Inflammatory macrophage treated with lipopolysaccharide for 4 hours (primary cell): ENCODE measurements at regions not wholly inside any gene's neighbourhood (a gene's known extent, or its start where the extent isn't known, plus 50 kb on each side); places are given as distances from the start of the nearest gene placed in this dataset.

Experiments used
- DNase-seq: peaks from one replicate; pipeline ENCODE4 v3.0.0-alpha.2; 2020

- peak; percentile 63 for DNase-seq
These were observed 158.1 kb upstream of the MTNR1B start for GRCh38 chr11:92811341-92811740.

DNA sequence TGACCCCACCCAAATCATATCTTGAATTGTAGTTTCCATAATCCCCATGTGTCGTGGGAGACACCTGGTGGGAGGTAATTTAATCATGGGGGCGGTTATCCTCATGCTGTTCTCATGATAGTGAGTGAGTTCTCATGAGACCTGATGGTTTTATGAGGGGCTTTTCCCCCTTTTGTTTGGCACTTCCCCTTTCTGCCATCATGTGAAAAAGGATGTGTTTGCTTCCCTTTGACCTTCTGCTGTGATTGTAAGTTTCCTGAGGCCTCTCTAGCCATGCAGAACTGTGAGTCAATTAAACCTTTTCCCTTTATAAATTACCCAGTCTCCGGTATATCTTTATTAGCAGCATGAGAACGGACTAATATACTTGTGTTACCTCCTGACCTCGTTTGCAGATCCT lies 156.6 kb upstream of the MTNR1B start:
- DNase-seq = no peak

GRCh38 chr11:92819830-92820229 lies 149.6 kb upstream of the MTNR1B start:
- DNase-seq = no peak

DNA sequence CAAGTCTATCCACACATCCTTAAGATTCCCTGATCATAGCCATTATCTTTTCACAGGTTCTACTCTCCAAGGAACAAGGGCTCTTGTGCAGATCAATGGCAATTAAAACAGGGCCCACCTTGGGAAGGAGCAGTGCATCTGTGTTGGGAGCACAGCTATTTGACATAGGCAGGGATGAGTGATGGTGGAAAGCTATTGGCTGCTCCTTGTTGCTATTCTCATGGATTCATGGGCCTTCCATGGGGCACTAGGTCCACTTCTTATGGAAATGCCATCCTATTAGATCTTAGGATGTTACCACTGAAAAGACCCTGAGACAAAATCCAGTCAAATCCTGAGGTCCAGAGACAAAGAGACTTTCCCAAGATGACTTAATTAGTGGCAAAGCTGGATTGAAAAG lies 148.6 kb upstream of the MTNR1B start:
- no peak for DNase-seq

DNA sequence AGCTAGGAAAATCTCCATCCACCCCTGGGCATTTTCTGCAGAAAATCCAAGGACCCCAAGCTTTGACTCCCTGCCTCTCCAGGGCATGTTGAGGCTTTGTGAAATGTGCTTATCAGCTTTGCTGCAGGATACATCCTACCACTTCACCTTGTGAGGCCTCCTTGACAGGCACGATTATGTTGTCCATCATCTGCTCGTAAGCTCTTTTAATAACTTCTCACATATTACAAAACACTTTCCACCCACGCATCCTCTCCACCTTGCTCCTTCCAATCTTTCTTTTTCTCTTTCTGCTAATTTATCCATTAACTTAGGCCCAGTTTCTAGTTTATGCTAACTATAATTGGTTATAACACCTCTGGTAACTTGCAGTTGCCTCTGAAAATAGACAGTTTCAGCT lies 147.0 kb upstream of the MTNR1B start:
- no peak for DNase-seq

DNA sequence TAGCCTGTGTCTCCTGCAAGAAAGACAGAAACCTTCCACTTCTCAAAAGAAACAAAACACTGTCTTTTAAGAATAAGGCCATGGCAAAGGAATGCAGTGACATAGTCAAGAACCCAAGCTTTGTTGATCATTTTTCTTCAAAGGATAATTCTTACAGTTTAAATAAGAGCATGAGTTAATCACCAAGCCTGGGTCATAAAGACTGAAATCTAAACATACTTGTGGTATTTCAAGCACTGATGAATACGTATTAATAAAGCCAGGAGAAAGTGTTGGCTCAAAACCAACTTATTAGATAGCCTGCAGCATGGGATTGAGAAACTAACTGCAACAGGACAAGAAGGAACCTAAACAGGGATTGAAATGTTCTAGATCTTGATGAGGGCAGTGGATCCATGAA lies 143.3 kb upstream of the MTNR1B start:
- no peak for DNase-seq

DNA sequence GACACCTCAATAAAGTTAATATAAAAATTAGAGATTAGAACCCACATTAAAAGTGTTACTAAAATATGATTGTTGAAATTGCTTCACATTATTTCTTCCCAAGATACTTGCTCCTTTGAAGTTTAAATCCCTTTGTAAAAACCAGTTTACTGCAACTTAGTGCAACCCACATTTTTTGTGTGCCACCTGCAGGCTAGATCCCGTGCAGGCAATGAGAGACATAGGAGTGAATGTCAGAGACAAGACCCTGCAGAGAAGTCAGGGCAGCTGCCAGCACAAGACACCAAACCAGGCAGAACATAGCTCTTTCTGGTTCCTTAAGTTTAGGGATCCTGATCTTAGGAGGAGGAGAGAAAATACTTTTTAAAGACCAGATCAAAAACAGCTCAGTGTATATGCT lies 142.8 kb upstream of the MTNR1B start:
- DNase-seq = no peak

GRCh38 chr11:92827132-92827531 lies 142.3 kb upstream of the MTNR1B start:
- no peak for DNase-seq

GRCh38 chr11:92828556-92828955 lies 140.9 kb upstream of the MTNR1B start:
- DNase-seq = no peak

DNA sequence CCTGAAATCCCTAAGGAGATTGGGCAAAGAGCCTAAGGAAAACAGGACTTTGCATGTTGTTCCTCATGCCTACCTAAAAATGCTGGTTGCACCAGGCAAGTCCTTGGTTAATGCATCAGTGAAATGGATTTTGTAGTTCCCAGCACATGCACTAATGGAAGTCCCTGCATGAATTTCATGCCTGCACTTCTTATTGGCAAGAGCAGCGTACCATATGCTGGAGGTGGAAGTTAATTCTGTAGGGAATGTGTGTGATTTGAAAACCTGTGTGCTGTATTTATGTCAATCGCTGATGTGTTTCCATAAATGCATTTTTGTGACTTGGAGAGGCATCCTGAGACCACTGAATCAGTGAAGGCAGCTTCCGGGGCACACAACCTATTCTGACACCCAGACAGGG lies 140.3 kb upstream of the MTNR1B start:
- no peak for DNase-seq

DNA sequence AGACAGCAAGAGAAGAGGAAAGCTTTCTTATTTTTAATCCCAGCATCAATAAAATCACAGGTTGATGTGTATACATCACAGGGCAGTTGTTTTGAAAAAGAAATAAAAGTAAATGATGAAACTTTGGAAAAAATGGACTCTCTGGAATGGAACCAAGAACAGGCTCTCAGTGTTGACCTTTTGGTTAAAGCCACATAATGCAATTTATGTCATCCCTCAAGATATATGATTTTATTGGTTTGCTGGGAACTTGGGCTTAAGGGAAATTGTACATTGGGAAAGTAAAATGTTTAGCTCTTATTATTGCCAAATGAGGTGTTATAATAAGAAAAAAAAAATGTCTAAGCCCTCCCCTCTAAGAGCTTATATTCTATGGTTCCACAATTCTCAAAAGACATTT lies 139.8 kb upstream of the MTNR1B start:
- DNase-seq = no peak

GRCh38 chr11:92830377-92831155 lies 138.9 kb upstream of the MTNR1B start:
- DNase-seq = no peak

GRCh38 chr11:92834296-92835020 lies 135.0 kb upstream of the MTNR1B start:
- no peak for DNase-seq

- no peak for DNase-seq
These were observed 131.9 kb upstream of the MTNR1B start for GRCh38 chr11:92837595-92837994.

GRCh38 chr11:92838759-92839310 lies 130.6 kb upstream of the MTNR1B start:
- DNase-seq = no peak

DNA sequence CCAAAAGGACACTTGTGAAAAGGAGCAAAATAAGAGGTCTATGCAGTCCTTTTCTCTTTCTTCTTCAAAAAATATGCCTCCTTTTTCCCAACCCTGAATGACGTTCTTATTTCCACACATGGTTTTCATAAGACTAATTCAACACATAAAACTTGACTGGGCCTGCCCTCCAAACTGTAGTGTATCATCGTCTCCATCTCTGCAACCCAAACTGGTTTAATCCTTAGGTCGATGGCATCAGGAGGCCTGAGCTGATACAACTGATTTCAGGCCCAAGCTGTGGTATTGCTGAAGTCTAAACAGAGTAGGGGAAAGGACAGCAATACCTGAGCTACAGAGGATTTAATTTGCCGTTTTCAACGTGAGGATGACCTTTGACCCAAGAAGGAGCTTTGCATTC lies 130.0 kb upstream of the MTNR1B start:
- no peak for DNase-seq

GRCh38 chr11:92841719-92842118 lies 127.7 kb upstream of the MTNR1B start:
- no peak for DNase-seq

- no peak for DNase-seq
These were observed 126.0 kb upstream of the MTNR1B start for GRCh38 chr11:92843455-92843854.

DNA sequence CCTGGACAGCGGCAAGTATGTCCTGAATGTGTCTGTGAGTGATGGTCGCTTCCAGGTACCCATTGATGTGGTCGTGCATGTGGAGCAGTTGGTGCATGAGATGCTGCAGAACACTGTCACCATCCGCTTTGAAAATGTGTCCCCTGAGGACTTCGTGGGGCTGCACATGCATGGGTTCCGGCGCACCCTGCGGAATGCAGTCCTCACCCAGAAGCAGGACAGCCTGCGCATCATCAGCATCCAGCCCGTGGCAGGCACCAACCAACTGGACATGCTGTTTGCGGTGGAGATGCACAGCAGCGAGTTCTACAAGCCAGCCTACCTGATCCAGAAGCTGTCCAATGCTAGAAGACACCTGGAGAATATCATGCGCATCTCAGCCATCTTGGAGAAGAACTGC lies 125.3 kb upstream of the MTNR1B start:
- no peak for DNase-seq

GRCh38 chr11:92845390-92845789 lies 124.1 kb upstream of the MTNR1B start:
- no peak for DNase-seq

DNA sequence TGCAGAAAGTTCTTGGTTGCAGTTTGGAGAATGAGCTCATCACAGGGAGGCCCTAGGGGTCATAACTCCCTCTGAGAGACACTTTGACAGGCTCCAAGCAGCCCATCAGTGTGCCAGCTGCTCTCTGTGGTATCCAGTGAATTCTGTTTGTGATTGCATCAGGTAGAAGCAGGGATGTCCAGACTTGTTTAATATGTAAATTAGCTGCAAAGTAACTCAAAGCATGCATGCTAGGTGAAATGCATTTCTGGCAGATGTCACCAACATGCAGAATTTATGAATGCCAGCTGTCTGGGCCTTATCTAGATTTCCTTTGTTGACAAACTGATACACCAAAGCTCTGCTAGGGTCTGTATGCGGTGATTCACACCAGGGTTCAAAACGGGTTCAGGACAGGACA lies 123.6 kb upstream of the MTNR1B start:
- DNase-seq = no peak

DNA sequence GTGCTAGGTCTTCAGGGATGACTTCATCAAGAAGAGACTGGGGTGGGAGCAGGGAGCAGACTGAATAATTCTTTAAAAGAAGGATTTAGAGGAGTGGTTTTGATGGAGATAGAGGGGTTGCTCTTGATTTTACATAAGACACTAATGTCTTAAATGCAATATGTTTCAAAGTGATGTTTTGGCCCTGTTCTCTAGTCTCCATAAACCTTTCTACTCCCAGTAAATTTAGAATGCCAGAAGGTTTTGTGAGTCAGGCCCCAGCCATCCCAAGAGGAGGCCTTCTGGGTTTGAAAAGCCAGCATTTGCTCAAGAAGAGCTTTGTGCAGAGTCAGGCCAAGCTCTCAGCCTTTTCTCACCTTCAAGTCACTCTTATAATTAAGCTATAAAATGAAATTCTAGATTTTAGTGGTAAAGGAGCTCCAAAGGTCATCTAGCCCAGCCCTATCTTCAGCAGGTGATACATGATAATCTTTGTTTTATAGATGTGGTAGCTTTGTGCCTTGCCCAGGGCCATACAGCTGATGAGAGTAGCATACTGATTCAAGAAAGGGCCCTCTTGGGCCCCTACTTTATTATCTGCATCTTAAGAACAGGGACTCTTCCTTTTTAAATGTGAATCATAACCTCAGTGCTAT lies 122.8 kb upstream of the MTNR1B start:
- DNase-seq = no peak

DNA sequence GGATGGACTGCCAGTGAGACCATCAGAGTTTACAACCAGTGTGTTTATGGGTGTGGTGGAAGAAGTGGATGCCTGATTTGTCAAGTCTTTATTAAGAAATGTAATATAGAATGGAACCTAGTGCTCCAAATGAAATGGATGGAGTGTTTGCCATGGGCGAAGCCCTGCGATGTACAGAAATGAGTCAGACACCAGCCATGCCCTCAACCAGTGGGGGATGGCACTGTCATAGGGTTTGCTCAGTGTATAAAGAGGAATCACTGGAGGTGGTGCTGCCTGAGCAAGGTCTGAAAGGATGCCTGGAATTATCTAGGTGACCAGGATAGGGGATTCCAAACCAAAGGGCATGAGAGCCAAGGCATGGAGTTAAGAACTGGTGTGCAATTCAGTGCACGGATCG lies 120.9 kb upstream of the MTNR1B start:
- DNase-seq = no peak

- DNase-seq = no peak
These were observed 119.1 kb upstream of the MTNR1B start for GRCh38 chr11:92850296-92850826.
